ENCODE measurements at regions not wholly inside any gene's neighbourhood (a gene's known extent, or its start where the extent isn't known, plus 50 kb on each side); places are given as distances from the start of the nearest gene placed in this dataset.

DNA sequence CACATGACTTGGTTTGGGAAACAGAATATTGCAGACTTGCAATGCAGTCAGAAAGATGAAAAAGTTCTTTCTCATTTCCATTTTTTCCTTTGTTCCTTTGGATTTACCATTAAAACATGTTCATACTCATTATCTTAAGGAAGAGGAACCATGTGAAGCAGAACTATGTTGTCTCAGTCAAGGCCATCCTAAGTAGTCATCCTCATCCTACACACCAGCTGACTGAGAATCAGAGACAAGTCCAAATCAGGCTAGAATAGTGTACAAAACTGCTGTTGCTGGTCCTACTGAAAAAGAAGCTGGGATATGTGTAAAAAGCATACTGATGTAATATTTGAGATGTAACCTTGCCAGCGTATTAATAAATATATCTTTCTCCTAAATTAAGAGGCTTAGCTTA, 433.4 kb downstream of the SLITRK5 start:
- TF ChIP-seq, protein P1, sequence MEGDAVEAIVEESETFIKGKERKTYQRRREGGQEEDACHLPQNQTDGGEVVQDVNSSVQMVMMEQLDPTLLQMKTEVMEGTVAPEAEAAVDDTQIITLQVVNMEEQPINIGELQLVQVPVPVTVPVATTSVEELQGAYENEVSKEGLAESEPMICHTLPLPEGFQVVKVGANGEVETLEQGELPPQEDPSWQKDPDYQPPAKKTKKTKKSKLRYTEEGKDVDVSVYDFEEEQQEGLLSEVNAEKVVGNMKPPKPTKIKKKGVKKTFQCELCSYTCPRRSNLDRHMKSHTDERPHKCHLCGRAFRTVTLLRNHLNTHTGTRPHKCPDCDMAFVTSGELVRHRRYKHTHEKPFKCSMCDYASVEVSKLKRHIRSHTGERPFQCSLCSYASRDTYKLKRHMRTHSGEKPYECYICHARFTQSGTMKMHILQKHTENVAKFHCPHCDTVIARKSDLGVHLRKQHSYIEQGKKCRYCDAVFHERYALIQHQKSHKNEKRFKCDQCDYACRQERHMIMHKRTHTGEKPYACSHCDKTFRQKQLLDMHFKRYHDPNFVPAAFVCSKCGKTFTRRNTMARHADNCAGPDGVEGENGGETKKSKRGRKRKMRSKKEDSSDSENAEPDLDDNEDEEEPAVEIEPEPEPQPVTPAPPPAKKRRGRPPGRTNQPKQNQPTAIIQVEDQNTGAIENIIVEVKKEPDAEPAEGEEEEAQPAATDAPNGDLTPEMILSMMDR (IDR thresholded peaks at IDR 0.05): no peak
- TF ChIP-seq EP300 (IDR thresholded peaks at IDR 0.05): no peak

Measured in gastroesophageal sphincter (tissue), 3 donors.